DOHH2 (cell line): ENCODE measurements at regions not wholly inside any gene's neighbourhood (a gene's known extent, or its start where the extent isn't known, plus 50 kb on each side); places are given as distances from the start of the nearest gene placed in this dataset.

Experiments
- EZH2phosphoT487 ChIP-seq: fragments of 200-600 bp; sonication (generic); IDR thresholded peaks from 2 replicates; pipeline ENCODE4 v1.6.1; 2017; ENCODE audit warnings: borderline replicate concordance, mild to moderate bottlenecking, antibody characterized with exemption, low read length, moderate library complexity, mixed read lengths
- TF ChIP-seq, protein P1 (sequence below): fragments of 200-600 bp; sonication (generic); IDR thresholded peaks from one replicate; pipeline ENCODE4 v1.5.1; 2014; ENCODE audit warnings: antibody characterized with exemption, mild to moderate bottlenecking, low read depth, low read length; ENCODE audit not compliant: poor library complexity, severe bottlenecking

DNA sequence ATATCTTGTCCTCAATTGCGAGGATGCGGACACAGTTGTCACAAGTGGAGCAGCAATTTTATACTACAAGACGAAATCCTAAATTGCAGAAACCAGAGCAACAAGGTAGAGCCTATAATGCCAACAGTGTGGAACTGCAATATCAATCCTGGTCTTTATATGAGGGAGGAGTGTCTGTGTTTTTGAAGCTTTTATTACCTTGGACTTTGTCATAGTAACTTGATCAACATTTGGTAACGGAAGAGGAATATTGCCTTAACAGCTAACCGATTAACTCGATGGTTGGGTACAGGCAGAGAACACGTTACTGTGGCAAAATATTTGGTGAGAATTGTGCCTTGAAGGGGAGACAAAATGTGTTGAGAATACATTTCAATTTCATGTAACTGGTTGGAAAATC is 661.5 kb downstream of the FGF9 start:
- TF ChIP-seq, protein P1, sequence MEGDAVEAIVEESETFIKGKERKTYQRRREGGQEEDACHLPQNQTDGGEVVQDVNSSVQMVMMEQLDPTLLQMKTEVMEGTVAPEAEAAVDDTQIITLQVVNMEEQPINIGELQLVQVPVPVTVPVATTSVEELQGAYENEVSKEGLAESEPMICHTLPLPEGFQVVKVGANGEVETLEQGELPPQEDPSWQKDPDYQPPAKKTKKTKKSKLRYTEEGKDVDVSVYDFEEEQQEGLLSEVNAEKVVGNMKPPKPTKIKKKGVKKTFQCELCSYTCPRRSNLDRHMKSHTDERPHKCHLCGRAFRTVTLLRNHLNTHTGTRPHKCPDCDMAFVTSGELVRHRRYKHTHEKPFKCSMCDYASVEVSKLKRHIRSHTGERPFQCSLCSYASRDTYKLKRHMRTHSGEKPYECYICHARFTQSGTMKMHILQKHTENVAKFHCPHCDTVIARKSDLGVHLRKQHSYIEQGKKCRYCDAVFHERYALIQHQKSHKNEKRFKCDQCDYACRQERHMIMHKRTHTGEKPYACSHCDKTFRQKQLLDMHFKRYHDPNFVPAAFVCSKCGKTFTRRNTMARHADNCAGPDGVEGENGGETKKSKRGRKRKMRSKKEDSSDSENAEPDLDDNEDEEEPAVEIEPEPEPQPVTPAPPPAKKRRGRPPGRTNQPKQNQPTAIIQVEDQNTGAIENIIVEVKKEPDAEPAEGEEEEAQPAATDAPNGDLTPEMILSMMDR, result no peak
- TF ChIP-seq EZH2phosphoT487, result no peak
